Fibroblast of lung (primary cell): ENCODE measurements at regions not wholly inside any gene's neighbourhood (a gene's known extent, or its start where the extent isn't known, plus 50 kb on each side); places are given as distances from the start of the nearest gene placed in this dataset.

ENCODE experiments used
- EZH2 ChIP-seq: IDR thresholded peaks from 2 replicates; pipeline ENCODE4 v1.5.1; 2012; ENCODE audit warnings: low read length, control low read depth, mild to moderate bottlenecking; ENCODE audit errors: missing control alignments
- TF ChIP-seq, protein P1 (sequence below), 2 donors: IDR thresholded peaks in 1 of 2; conservative IDR thresholded peaks in 1 of 2; 1 replicate in 1 of 2; 2 replicates in 1 of 2; pipeline ENCODE4 v1.5.1; 2011 to 2012; ENCODE audit warnings: low read length in 2 of 2, control low read depth in 1 of 2, inconsistent platforms in 1 of 2, low read depth in 1 of 2, mild to moderate bottlenecking in 1 of 2

- TF ChIP-seq, protein P1, sequence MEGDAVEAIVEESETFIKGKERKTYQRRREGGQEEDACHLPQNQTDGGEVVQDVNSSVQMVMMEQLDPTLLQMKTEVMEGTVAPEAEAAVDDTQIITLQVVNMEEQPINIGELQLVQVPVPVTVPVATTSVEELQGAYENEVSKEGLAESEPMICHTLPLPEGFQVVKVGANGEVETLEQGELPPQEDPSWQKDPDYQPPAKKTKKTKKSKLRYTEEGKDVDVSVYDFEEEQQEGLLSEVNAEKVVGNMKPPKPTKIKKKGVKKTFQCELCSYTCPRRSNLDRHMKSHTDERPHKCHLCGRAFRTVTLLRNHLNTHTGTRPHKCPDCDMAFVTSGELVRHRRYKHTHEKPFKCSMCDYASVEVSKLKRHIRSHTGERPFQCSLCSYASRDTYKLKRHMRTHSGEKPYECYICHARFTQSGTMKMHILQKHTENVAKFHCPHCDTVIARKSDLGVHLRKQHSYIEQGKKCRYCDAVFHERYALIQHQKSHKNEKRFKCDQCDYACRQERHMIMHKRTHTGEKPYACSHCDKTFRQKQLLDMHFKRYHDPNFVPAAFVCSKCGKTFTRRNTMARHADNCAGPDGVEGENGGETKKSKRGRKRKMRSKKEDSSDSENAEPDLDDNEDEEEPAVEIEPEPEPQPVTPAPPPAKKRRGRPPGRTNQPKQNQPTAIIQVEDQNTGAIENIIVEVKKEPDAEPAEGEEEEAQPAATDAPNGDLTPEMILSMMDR (conservative IDR thresholded peaks at IDR 0.05 in 1 of 2, IDR thresholded peaks at IDR 0.05 in 1 of 2; ENCODE audit: low read depth in 1 of 2, low read length in 2 of 2): no peak
- no peak for TF ChIP-seq EZH2
Observed at GRCh38 chr20:11119573-11119972, 445.8 kb upstream of the JAG1 start.
